Parathyroid adenoma (tissue), 2 donors: ENCODE measurements at regions not wholly inside any gene's neighbourhood (a gene's known extent, or its start where the extent isn't known, plus 50 kb on each side); places are given as distances from the start of the nearest gene placed in this dataset.

ENCODE experiments used
- H2AFZ ChIP-seq: fragments of 300-600 bp; sonication (generic); one replicate; pipeline ENCODE4 v1.7.0; 2017; ENCODE audit warnings: antibody characterized with exemption, mild to moderate bottlenecking
- H3K27ac ChIP-seq: fragments of 300-600 bp; sonication (generic); one replicate; pipeline ENCODE4 v1.7.0; 2017
- H3K27me3 ChIP-seq: fragments of 300-600 bp; sonication (generic); one replicate; pipeline ENCODE4 v1.7.0; 2017; ENCODE audit warnings: low read length; ENCODE audit not compliant: control insufficient read depth, insufficient read depth
- H3K36me3 ChIP-seq: fragments of 300-600 bp; sonication (generic); one replicate; pipeline ENCODE4 v1.7.0; 2017; ENCODE audit warnings: low read length; ENCODE audit not compliant: control insufficient read depth, insufficient read depth
- H3K4me1 ChIP-seq: fragments of 300-600 bp; sonication (generic); one replicate; pipeline ENCODE4 v1.7.0; 2017; ENCODE audit warnings: control low read depth
- H3K4me2 ChIP-seq: fragments of 300-600 bp; sonication (generic); one replicate; pipeline ENCODE4 v1.7.0; 2017; ENCODE audit warnings: low read length
- H3K4me3 ChIP-seq: fragments of 300-600 bp; sonication (generic); one replicate; pipeline ENCODE4 v1.7.0; 2017; ENCODE audit warnings: low read depth, low read length
- H3K79me2 ChIP-seq: fragments of 300-600 bp; sonication (generic); one replicate; pipeline ENCODE4 v1.7.0; 2017; ENCODE audit warnings: control low read depth
- H3K9ac ChIP-seq: fragments of 300-600 bp; sonication (generic); one replicate; pipeline ENCODE4 v1.7.0; 2017; ENCODE audit warnings: mild to moderate bottlenecking
- H3K9me3 ChIP-seq: fragments of 300-600 bp; sonication (generic); one replicate; pipeline ENCODE4 v1.7.0; 2017; ENCODE audit warnings: low read length; ENCODE audit not compliant: control insufficient read depth
- CTCF ChIP-seq: fragments of 300-600 bp; sonication (generic); IDR thresholded peaks from one replicate; pipeline ENCODE4 v1.7.0; 2017; ENCODE audit warnings: antibody characterized with exemption, mild to moderate bottlenecking
- donor health status: primary hyperparathyroidism.

GRCh38 chr9:32247168-32247567 is 137.3 kb upstream of the ACO1 start:
- H3K79me2 ChIP-seq: no peaks in the 10 kb centered on the region
- H3K9me3 ChIP-seq: no peaks in the 10 kb centered on the region
- H3K4me3 ChIP-seq: no peak overlapping the region
- TF ChIP-seq CTCF: no peak
- no peak overlapping the region for H3K9ac ChIP-seq
- peak overlapping the region; percentile 36 for H3K27ac ChIP-seq
- no peak overlapping the region for H2AFZ ChIP-seq
- H3K4me1 ChIP-seq: peaks cover 5% of the 10 kb centered on the region
- no peaks in the 10 kb centered on the region for H3K36me3 ChIP-seq
- H3K4me2 ChIP-seq: no peak overlapping the region
- no peaks in the 10 kb centered on the region for H3K27me3 ChIP-seq

GRCh38 chr9:32248189-32248712 is 136.2 kb upstream of the ACO1 start:
- no peaks in the 10 kb centered on the region for H3K27me3 ChIP-seq
- no peaks in the 10 kb centered on the region for H3K79me2 ChIP-seq
- H3K4me2 ChIP-seq: no peak overlapping the region
- no peak overlapping the region for H3K27ac ChIP-seq
- no peak overlapping the region for H3K4me3 ChIP-seq
- peaks cover 5% of the 10 kb centered on the region for H3K4me1 ChIP-seq
- no peak overlapping the region for H2AFZ ChIP-seq
- H3K9me3 ChIP-seq: no peaks in the 10 kb centered on the region
- H3K9ac ChIP-seq: no peak overlapping the region
- no peaks in the 10 kb centered on the region for H3K36me3 ChIP-seq
- TF ChIP-seq CTCF: no peak

- Histone ChIP-seq H3K9ac (no peak overlapping the region), H3K4me3 (no peak overlapping the region), H3K79me2 (no peaks in the 10 kb centered on the region), H3K27me3 (no peaks in the 10 kb centered on the region), H3K4me1 (peaks cover 1% of the 10 kb centered on the region), H3K9me3 (no peaks in the 10 kb centered on the region), H2AFZ (no peak overlapping the region), H3K36me3 (no peaks in the 10 kb centered on the region), H3K4me2 (no peak overlapping the region), H3K27ac (no peak overlapping the region)
- peak; percentile 46 for TF ChIP-seq CTCF
Observed at GRCh38 chr9:32251539-32251938, 132.9 kb upstream of the ACO1 start.

- H3K36me3 ChIP-seq: no peaks in the 10 kb centered on the region
- no peak overlapping the region for H2AFZ ChIP-seq
- H3K9me3 ChIP-seq: no peaks in the 10 kb centered on the region
- H3K27me3 ChIP-seq: no peaks in the 10 kb centered on the region
- TF ChIP-seq CTCF: no peak
- no peak overlapping the region for H3K9ac ChIP-seq
- no peaks in the 10 kb centered on the region for H3K79me2 ChIP-seq
- no peaks in the 10 kb centered on the region for H3K4me1 ChIP-seq
- H3K4me3 ChIP-seq: no peak overlapping the region
- H3K4me2 ChIP-seq: no peak overlapping the region
- H3K27ac ChIP-seq: no peak overlapping the region
Observed at GRCh38 chr9:32253731-32254130, 130.7 kb upstream of the ACO1 start.

GRCh38 chr9:32255026-32255425 is 129.4 kb upstream of the ACO1 start:
- no peak overlapping the region for H2AFZ ChIP-seq
- H3K9me3 ChIP-seq: no peaks in the 10 kb centered on the region
- H3K36me3 ChIP-seq: no peaks in the 10 kb centered on the region
- no peak overlapping the region for H3K27ac ChIP-seq
- no peak overlapping the region for H3K9ac ChIP-seq
- no peak overlapping the region for H3K4me3 ChIP-seq
- no peaks in the 10 kb centered on the region for H3K79me2 ChIP-seq
- no peak for TF ChIP-seq CTCF
- no peak overlapping the region for H3K4me2 ChIP-seq
- H3K4me1 ChIP-seq: no peaks in the 10 kb centered on the region
- H3K27me3 ChIP-seq: no peaks in the 10 kb centered on the region
